NOMO-1 treated with DMSO at 0.1 percent for 48 hours (cell line): ENCODE measurements at regions not wholly inside any gene's neighbourhood (a gene's known extent, or its start where the extent isn't known, plus 50 kb on each side); places are given as distances from the start of the nearest gene placed in this dataset.

Experiments used
- DNase-seq: peaks from one replicate; lab custom pipeline; 2025; ENCODE audit not compliant: unreplicated experiment; lab: John Stamatoyannopoulos, UW

DNA sequence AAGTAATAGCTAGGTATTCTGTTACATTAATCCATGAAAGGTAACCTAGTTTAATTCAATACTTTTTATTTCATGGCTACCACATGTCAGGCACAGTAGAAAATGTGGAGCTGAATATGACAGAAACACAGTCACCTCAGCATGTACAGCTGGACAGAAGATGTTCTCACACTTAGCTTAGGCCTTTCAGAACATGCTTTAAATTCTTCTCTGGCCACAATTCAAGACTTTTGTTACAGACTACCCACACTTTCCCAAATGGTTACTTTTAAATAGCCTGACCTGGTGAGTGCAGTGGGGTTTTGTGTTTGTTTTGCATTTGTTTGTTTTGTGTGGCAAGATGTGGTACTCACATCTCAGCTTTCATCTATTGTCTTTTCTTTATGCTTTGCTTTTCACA lies 1079.5 kb downstream of the IGSF11 start:
- DNase-seq, result no peak

DNA sequence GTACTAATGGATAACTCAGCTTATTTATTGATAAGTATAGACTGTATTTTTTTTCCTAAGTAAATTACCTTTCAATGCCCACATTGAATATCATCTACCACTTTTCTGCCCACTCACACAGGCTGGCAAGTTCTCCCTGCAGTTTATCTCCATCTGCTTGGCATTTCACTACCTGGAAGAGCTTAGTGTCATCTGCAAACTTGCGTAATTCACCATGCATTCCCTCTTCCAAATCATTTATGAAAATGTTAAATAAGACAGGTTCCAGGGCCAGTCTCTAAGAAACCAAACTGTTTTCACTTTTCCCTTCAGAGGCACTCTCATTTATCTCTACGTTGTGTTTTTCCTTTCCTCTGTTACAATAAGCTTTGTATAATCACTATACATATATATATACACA lies 1076.6 kb downstream of the IGSF11 start:
- DNase-seq, result no peak

DNA sequence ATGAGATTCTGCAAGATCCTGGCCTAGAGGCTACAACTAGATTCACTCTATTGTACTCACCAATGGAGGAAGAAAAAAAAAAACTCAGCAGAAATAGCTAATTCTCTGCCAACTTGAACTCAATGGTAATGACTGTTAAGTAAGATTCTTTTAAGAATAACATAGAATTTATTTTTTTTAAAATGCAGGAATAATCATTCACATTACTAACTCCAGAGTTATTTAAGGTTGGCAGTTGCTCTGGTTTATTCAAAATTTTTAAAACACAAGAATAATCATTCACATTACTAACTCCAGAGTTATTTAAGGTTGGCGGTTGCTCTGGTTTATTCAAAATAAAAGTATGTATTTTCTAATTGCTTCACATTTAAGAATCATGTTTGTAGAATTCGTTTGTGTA lies 1071.9 kb downstream of the IGSF11 start:
- DNase-seq, result no peak

DNA sequence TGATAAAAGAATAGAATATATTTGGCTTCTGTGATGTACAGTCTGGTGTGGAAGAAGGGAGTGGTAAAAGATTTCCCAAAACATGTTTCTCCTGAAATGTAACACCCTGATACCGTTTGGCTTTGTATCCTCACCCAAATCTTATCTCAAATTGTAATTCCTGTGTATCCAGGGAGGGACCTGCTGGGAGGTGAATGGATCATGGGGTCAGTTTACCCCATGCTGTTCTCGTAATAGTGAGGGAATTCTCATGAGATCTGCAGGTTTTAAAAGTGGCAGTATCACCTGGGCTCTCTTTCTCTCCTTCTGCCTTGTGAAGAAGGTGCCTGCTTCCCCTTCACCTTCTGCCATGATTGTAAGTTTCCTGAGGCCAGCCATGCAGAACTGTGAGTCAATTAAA lies 1070.8 kb downstream of the IGSF11 start:
- no peak for DNase-seq

DNA sequence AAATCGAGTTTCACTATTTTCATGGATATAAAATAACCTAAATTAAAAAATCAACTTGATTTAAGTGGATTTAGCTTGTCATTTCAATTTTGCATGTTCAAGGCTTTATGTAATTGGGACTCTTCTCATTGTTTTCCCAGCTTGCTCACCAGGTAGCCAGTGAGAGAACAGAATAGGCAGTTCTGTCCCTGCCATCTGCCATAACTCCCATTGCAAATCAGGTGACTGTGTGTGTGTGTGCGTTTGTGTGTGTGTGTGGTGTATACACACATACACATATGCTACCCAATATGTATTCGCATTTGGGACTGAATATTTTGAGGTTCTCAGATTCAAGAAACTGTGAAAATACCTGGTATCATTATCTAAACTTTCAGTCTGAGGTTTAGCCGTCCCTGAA lies 1069.8 kb downstream of the IGSF11 start:
- no peak for DNase-seq

DNA sequence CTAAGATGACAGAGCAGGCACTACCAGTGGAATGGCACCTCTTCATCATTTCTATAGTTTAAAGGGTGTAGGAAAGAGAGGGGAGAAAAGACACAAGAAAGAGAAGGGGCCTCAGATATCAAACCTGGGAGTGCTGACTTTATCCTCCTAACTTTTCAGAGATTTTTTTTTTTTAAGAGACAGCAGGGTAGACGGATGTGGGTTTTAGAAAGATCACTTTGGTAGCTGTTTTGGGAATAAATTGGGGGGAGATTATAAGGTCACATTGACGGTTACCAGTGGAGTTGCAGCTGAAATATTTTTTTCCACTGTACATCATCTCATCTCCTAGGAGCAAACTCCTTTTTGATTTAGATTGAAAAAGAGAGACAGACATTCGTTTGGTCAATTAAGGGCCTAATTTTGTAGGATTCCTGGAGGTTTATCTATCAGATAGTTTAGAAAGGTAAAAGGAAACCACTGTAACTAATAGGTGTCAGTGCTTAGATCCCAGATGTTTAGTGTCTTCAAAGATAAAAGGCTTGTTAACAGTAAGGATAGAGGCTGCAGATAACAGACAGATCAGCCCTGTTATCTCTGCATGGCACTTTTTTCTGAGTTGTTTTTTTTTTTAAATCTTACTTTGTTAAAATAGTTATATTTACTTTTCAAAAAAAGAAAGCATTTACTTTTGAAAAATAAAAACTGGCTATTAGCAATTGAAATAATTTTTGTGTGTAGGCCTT lies 1057.0 kb downstream of the IGSF11 start:
- DNase-seq, result no peak

DNA sequence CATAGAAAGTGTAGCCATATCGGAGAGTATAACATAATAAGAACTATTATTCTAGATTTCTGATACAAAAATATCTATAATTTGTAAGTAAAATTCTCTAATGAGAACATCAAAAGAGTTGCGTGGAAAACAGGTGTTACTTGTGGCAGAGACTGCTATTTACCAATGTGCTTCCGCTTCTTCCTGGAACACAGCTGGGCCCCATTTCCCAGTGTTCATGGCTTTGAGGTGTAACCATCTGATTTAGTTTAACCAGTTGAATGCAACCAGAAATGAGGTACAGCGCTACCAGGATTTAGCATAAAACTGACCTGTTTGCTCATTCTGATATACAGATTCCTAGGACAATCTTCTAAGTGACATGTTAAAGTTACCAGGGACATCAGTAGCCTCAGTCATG lies 1055.2 kb downstream of the IGSF11 start:
- no peak for DNase-seq

DNA sequence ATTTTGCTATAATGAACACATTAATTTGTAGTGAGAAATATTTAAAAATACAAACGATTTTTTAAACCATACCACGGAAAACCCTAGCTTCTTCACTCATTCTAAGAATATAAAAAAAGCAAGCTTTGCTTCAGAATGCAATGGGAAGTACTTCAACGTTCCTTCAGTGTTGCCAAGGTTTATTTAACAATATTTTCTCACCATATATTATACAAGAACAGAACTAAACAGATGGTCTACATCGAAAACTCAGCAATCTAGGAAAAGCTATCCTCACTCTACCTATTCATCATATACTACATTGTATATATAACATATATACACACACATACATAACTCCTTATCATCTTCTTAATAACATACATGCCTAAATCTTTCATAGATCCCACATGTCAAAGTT lies 1047.4 kb downstream of the IGSF11 start:
- no peak for DNase-seq

DNA sequence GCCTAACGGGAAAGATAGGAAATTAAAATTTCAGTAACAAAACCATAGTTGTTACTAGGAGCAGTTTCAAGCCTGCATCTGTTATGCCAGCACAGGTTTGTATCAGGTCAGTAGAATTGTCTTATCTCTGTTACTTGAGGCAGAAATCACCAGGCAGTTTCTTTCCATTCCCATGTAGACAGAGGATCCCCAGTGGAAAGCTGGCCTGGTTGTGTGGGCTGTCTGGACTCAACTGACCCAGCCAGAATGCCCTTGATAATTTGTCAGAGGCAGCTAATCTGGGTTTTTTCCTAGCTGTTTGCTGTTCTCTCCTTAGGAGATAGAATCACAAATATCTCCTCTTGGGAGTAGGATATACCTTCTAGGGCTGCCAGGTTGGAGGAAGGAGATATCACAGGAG lies 1044.7 kb downstream of the IGSF11 start:
- DNase-seq, result no peak

DNA sequence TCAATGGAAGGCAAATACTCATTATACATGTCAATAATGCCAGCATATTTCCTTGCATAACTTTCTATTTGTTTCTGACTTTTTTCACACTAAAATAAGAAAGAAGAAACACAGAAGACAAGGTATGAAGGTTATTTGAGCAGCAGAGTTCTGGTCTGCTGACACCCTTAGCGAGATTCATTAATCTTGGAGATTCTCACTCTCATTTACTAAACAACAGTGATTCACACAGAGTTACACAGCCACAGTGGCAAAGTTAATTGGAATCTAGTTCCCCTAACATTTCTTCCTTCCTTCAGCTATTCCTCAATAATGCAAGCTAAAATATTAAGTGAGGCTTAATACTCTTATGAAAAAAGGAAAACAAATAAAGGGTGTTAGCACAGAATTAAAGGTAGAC lies 1044.0 kb downstream of the IGSF11 start:
- no peak for DNase-seq

DNA sequence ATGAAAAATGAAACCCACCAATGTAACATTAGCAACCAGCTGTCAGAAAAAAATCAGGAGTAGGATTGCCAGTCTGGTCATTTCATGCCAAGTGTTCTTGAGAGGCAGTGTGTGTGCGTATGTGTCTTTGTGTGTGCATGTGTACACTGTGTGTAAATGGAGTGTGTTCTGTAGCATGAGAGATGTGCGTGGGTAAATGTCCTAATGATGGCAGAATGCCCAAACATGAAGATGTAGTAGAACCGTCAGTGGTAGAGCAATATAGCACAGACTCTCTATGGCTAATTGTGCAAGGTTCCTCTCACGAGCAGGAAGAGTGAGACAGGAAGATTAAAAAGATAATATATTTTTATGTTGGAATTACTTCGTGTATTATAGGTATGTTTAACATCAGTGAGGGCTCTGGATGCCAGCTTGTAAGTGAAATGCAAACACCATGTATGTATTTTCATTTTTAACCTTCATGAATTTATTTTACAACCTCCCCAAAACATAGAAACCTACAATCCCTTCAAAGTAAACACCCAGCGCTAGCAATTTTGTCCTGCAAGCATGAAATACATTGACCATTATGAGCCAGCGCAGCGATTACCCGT lies 1038.7 kb downstream of the IGSF11 start:
- DNase-seq, result no peak

DNA sequence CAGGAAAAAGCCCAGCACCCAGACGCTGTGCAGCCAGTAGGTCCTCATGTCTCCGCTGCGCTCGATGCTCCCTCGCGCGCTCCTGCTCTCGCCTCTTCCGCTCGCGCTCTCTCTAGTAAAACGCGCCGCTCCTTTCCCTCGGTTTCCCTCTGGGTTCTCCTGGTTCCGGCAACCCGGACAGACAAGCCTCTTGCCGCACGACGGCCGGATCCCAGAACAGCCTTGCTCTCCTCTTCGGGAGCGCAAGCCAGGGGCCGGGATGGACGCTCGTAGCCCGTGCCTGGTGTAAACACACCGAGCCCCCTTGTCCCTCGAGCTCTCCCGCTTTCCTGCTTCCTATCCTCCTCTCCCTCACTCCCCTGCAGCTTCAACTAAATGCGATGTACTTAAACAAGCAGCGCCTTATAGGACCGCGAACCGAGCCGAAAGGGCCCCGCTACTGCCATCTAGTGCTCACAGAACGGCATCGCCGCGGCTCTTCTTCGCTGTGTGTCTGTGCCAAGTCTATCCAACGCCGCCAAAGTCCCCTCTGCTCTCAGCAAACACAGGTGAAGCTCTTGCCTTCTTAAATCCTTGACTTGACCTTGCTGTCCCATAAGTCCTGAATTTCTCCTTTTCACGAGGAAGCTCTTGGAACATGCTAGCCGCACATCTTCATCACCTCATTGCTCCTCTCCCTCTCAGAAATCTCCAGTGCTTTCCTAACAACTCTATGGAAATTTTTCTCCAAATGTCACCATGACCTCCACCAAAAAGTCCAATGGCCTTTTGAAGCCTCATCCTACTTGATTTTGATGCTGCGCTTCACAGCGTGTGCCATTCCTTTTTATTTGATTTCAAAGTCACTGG lies 1037.2 kb downstream of the IGSF11 start:
- peak; percentile 68 for DNase-seq

DNA sequence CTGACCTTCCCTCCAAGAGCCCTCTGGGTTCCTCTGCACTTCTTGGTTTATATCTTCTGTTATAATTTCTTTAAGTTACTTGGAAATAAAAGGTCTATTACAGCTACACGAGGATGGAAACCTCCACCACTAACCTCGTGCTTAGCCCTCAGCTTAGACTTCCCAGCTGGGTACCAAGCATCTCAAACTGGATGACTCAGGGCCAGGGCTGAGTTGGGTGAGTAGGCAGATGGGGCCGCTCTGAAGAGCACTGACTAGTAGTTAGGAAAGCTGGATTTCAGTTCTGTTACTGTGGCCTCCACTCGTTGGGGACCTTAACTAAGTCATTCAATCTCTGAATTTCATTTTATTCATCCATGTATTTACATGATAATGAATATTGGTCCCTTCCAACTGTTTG lies 1036.6 kb downstream of the IGSF11 start:
- no peak for DNase-seq

DNA sequence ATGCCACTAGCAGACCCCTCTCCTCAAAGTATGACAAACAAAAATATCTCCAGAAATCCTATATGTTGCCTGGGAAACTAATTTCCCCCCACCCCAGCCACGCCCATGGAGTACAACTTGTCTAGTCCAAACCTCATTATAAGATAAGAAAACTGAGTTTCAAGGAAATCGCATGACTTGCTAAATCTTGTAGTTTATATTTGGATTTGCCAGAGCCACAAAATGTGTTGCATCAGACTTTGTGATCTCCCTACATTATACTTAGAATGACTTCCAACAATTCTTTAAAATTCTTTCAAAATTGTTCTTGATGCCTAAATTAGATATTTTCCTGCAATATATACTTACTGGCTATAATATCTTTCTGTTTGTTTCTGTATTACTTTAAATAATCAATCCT lies 1034.4 kb downstream of the IGSF11 start:
- no peak for DNase-seq

DNA sequence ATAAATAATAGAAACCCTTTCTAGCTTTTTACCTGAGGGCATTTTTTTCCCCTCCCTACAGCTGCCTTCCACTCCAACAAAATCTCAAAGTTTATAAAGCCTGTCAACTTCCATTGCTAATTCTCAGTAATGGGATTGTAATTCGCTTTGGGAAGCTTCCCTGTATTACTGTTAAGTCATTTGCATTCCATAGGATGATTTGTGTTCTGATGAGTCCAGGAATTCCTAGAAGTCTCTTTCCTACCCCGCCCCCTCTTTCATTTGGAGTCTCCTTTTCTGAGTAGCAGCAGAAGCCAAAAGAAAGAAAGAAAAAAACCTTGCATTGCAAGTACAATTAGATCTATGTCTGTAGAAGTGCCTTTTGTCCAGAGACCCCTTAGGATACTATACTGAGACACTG lies 1033.3 kb downstream of the IGSF11 start:
- DNase-seq, result no peak

DNA sequence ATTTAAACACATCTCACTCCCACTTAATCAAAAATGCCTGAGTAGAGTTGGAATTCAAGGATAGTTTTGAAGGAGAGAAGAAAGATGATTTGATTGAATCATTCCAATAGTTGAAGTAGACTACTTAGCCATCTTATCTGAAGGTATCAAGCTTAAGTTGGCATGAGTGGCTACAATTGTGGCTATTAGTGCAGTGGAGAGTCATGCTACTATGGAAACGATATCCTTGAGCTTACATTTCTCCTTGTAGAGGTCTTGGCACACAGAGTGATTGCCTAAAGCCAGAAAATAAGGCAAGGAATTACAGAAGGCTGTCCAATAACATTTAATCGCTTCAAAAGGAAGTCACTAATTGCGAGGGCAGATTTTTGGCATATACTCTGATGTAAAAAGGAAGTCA lies 1022.7 kb downstream of the IGSF11 start:
- DNase-seq, result no peak

DNA sequence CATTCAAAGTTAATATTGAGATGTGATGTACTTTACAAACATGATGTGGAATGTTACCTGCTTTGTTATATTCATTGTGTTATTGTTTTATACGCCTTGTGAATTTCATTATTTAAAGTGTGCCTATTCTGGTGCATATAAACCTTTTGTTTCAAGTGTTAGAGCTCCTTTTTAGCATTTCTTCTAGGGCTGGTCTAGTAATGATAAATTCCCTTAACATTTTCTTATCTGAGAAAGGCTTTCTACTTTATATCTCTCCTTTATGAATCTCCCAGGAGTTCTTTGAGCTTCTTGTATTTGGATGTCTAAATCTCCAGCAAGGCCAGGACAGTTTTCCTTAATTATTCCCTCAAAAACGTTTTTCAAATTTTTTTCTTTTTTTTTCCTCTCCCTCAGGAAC lies 1005.6 kb downstream of the IGSF11 start:
- DNase-seq, result no peak

DNA sequence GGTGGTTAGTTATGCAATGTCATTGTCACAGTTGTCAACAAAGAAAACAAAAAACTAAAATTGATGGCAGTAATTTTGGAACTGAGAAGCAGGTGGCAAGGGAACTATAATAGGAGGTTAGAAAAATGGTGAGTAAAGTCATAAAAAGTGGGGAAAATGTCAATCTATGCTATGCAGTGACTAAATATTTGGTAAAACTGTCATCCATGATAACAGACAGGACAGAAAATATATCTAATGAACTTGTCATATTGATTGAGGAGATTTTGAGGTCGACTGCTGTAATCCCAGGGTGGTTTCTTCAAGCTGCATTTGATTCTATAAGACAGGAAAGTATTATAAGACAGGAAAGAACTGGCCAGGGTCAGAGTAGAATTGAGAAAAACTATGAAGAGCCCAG lies 998.4 kb downstream of the IGSF11 start:
- DNase-seq, result no peak

DNA sequence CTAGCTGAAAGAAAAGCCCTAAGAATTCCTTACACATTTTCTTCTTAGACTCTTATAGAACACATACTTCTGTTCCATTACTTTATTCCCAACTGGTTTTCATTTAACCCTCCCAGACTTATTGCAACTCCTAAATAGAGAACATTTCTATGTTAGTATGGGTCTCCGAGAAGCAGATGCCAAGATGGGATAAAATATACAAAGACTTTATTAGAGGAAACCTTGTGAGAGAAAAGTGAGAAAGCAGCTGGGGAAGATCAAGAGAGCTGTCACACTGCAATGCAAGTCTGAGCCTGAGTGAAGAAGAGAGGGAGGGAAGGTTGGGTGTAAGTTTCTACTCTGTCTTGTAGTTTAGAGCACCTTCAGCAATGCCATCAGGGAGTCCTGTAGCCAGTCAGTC lies 979.3 kb downstream of the IGSF11 start:
- no peak for DNase-seq

DNA sequence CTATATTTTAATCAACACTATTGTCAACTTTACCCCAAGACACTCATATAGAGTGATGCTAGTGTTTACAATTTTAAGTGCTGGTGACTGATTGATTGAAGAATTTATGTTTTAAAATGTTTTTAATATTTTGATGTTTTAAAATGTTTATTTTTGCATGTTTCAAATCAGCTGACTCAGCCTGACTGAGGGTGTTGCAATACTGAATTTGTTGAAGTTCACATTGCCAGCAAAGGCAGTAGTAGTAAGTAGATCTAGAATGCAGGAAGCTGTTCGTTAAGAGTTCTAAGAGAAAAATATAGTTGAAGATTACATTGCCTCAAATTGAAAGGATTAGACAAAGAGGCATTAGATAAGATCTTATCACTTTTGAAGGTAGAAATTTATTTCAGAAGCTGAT lies 977.6 kb downstream of the IGSF11 start:
- DNase-seq, result no peak

DNA sequence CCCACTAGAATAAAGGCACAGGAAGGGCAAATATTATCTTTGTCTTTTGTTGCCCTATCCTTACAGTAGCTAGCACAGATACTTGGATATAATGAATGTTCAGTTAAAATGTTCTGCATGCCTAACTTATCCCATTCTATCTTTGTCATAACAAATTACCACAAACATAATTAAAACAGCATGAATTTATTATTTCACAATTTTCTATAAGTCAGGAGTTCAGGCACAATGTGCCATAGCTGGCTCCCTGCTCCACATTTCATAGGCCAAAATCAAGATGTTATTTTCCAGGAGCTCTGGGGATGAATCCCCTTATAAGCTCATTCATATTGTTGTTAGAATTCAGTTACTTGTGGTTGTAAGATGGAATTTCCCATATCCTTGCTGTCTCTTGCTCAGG lies 975.5 kb downstream of the IGSF11 start:
- DNase-seq, result no peak

DNA sequence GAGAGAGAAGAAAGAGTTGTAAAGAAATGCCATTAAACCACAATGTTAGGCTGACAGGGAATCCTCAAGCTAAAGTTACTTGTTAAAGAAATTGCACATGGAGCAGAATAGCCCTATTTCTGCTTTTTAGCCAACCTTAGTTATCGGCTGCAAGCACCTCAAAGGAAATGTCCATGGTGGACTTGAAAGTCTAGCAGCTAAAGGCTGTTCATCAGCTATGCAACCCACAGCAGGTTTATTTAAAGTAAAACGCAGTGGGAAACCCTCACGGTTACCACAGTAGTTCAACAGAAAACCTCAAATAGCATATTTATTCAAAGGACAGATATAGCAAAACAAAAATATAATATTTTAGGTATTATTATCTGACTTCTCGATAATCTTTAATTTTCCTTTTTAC lies 967.2 kb downstream of the IGSF11 start:
- DNase-seq, result no peak
